ENCODE measurements at regions not wholly inside any gene's neighbourhood (a gene's known extent, or its start where the extent isn't known, plus 50 kb on each side); places are given as distances from the start of the nearest gene placed in this dataset.

- peak overlapping the region; percentile 95 for H3K27ac Mint-ChIP-seq
- H3K4me3 Mint-ChIP-seq, result peak overlapping the region; percentile 90
- ATAC-seq (peak; percentile 68), DNase-seq (peak; percentile 95)
- H3K27me3 Mint-ChIP-seq, result no peaks in the 10 kb centered on the region
- peaks cover 8% of the 10 kb centered on the region for H3K36me3 Mint-ChIP-seq
- H3K4me1 Mint-ChIP-seq, result peaks cover 54% of the 10 kb centered on the region
- no peaks in the 10 kb centered on the region for H3K9me3 Mint-ChIP-seq (ENCODE audit: low read depth)
- CTCF ChIA-PET, result interaction anchor here (0.9 to 4.1 kb wide), 10 partner anchors 11 to 300 kb away, joined by 3 to 63 read pairs (median 7); partner anchors contain the start of gene IRF2
These were observed 63.1 kb upstream of the IRF2 start for GRCh38 chr4:184537269-184538022.

- Mint-ChIP-seq H3K4me3 (peak overlapping the region; percentile 90), H3K9me3 (ENCODE audit: low read depth) (no peaks in the 10 kb centered on the region), H3K4me1 (peaks cover 55% of the 10 kb centered on the region), H3K36me3 (peaks cover 8% of the 10 kb centered on the region), H3K27me3 (no peaks in the 10 kb centered on the region), H3K27ac (peak overlapping the region; percentile 95)
- CTCF ChIA-PET, result interaction anchor here (0.9 to 4.1 kb wide), 11 partner anchors 10 to 300 kb away, joined by 3 to 63 read pairs (median 5); partner anchors contain the start of gene IRF2
- ATAC-seq, result peak; percentile 8
- no peak for DNase-seq
These were observed 62.5 kb upstream of the IRF2 start for GRCh38 chr4:184536881-184537248.

GRCh38 chr4:184536065-184536880 lies 61.9 kb upstream of the IRF2 start:
- H3K36me3 Mint-ChIP-seq, result peaks cover 10% of the 10 kb centered on the region
- H3K27ac Mint-ChIP-seq, result peak overlapping the region; percentile 99
- H3K27me3 Mint-ChIP-seq, result no peaks in the 10 kb centered on the region
- ATAC-seq (no peak), DNase-seq (no peak)
- H3K9me3 Mint-ChIP-seq (ENCODE audit: low read depth), result peaks cover 2% of the 10 kb centered on the region
- CTCF ChIA-PET, result interaction anchor here (0.9 to 4.1 kb wide), 13 partner anchors 9 to 299 kb away, joined by 3 to 63 read pairs (median 4); partner anchors contain the start of gene IRF2
- H3K4me3 Mint-ChIP-seq, result peak overlapping the region; percentile 90
- peaks cover 54% of the 10 kb centered on the region for H3K4me1 Mint-ChIP-seq

DNA sequence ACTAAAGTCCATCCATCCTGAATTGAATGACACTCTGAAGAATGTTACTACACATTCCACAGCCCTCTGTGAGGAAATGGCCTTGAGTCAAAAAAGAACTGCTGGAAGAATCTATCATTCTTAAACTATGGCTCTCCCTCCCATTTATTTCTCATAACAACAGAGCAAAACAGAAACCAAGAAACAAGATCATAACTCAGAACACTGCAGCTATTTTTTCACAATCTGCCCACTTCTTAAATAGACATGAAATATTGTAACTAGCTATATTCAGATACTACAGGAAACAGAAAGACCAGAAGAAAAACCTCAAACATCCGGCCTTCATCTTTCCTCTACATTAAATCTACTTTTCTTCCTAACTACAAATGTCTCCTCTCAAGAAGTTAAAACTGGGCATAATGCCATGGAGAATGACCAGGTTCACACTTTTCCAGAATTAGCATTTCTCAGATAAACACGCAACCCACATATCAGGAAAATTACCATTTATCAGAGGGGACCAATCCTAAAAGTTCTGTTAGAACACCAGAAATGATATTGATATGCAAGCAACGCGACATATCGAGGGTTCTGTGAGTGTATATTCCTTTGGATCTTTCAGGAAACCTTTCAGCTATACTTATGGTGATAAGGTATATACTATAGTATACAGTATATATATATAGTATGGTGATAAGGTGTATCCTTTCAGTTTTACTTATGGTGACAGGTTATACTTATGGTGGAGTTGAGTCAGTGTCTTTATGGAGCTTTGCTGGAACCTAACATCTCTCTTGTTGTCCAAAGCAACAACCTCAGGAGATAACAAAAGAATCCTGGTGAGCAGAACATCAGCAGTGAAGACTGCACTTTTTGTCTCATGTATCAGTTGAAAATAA lies 60.4 kb upstream of the IRF2 start:
- peak; percentile 56 for ATAC-seq
- H3K27ac Mint-ChIP-seq, result peak overlapping the region; percentile 99
- H3K9me3 Mint-ChIP-seq (ENCODE audit: low read depth), result peaks cover 2% of the 10 kb centered on the region
- peak overlapping the region; percentile 67 for H3K4me3 Mint-ChIP-seq
- peaks cover 10% of the 10 kb centered on the region for H3K36me3 Mint-ChIP-seq
- CTCF ChIA-PET, result interaction anchor here (0.9 to 4.1 kb wide), 13 partner anchors 8 to 269 kb away, joined by 3 to 63 read pairs (median 4); partner anchors contain the start of gene IRF2
- no peaks in the 10 kb centered on the region for H3K27me3 Mint-ChIP-seq
- H3K4me1 Mint-ChIP-seq, result peaks cover 49% of the 10 kb centered on the region
- DNase-seq, result no peak

DNA sequence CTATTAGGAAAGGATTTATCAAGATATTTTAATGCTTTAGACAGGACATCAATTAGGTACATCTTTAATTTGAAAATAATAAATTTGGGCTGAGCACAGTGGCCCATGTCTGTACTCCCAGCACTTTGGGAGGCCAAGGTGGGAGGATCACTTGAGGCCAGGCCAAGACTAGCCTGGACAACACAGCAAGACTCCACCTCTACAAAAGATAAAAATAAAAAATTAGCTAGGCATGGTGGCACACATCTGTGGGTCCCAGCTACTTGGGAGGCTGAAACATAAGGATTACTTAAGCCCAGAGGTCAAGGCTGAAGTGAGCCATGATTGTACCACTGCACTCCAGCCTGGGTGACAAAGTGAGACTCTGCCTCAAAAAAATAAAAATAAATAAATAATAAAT lies 59.6 kb upstream of the IRF2 start:
- CTCF ChIA-PET, result interaction anchor here (1.1 to 4.1 kb wide), 7 partner anchors 7 to 268 kb away, joined by 3 to 63 read pairs (median 20); partner anchors contain the start of gene IRF2
- Mint-ChIP-seq H3K4me3 (peak overlapping the region; percentile 19), H3K27me3 (no peaks in the 10 kb centered on the region), H3K4me1 (peaks cover 53% of the 10 kb centered on the region), H3K36me3 (peaks cover 12% of the 10 kb centered on the region), H3K27ac (peak overlapping the region; percentile 99), H3K9me3 (ENCODE audit: low read depth) (peaks cover 2% of the 10 kb centered on the region)
- DNase-seq (no peak), ATAC-seq (no peak)

- H3K27me3 Mint-ChIP-seq, result no peaks in the 10 kb centered on the region
- no peak overlapping the region for H3K27ac Mint-ChIP-seq
- H3K36me3 Mint-ChIP-seq, result peaks cover 15% of the 10 kb centered on the region
- no peak overlapping the region for H3K4me3 Mint-ChIP-seq
- CTCF ChIA-PET, result no interaction called here
- peaks cover 46% of the 10 kb centered on the region for H3K4me1 Mint-ChIP-seq
- ATAC-seq (no peak), DNase-seq (no peak)
- H3K9me3 Mint-ChIP-seq (ENCODE audit: low read depth), result peaks cover 2% of the 10 kb centered on the region
These were observed 56.7 kb upstream of the IRF2 start for GRCh38 chr4:184531008-184531407.

DNA sequence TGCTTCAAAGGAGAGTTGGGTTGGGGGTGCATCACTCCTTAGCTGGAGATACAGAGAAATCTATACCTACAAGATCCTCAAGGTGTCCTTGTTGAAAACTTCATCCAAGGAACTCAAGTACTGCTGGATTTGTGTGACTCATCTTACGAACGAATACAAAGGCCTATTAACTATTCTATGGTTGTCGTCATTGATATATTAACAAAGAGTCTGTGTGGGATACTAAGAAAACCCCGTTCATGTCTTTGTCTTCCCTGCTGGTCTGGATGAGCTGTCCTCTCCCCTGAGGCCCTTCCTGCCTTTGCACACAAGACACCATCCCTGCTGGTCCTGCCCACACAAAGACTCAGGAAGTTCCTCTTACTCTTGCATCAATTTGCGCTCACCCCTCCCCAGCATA lies 54.9 kb upstream of the IRF2 start:
- Mint-ChIP-seq H3K4me3 (no peak overlapping the region), H3K4me1 (peaks cover 30% of the 10 kb centered on the region), H3K27me3 (no peaks in the 10 kb centered on the region), H3K36me3 (peaks cover 27% of the 10 kb centered on the region), H3K9me3 (ENCODE audit: low read depth) (peaks cover 8% of the 10 kb centered on the region), H3K27ac (no peak overlapping the region)
- ATAC-seq (no peak), DNase-seq (no peak)
- CTCF ChIA-PET, result no interaction called here

DNA sequence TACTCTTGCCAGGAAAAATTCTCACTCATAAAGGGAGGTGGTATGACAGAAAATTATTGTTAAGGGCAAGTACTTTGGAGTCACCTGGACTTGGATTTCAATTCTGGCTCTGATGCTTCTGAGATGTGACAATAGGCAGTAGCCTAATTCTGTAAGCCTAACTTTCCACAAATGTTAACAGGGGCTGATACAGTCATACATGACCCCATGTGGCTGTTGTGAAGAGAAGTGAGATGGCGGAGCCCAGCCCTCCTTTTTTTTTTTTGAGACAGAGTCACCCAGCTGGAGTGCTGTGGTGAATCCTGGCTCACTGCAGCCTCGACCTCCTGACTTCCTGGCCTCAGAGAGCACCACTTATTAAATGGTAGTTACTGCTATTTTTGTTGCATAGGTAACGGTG lies 54.4 kb upstream of the IRF2 start:
- peaks cover 29% of the 10 kb centered on the region for H3K4me1 Mint-ChIP-seq
- H3K4me3 Mint-ChIP-seq, result no peak overlapping the region
- peaks cover 30% of the 10 kb centered on the region for H3K36me3 Mint-ChIP-seq
- CTCF ChIA-PET, result no interaction called here
- DNase-seq (no peak), ATAC-seq (no peak)
- H3K27ac Mint-ChIP-seq, result no peak overlapping the region
- peaks cover 8% of the 10 kb centered on the region for H3K9me3 Mint-ChIP-seq (ENCODE audit: low read depth)
- no peaks in the 10 kb centered on the region for H3K27me3 Mint-ChIP-seq

DNA sequence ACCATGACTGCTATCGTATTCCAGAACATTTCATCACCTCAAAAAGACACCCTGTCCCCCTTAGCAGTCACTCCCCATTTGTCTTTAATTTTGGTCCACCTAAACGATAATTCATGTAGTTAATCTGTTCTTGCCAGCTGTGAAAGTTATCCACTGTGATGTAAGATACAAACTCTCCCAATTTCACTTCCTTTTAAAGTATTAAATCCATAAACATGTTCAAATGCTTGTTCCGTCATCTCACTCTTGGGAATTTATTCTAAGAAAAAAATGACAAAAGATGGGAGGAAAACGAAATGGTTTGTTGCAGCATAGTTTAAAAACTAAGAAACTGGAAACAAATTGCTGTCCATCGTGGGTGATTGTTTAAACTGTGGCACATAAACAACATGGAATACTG lies 53.7 kb upstream of the IRF2 start:
- CTCF ChIA-PET, result interaction anchor here (2.7 kb wide), 1 partner anchor 9 kb away, joined by 9 read pairs; no protein-coding TSS in a partner anchor
- Mint-ChIP-seq H3K4me1 (peaks cover 23% of the 10 kb centered on the region), H3K27me3 (no peaks in the 10 kb centered on the region)

DNA sequence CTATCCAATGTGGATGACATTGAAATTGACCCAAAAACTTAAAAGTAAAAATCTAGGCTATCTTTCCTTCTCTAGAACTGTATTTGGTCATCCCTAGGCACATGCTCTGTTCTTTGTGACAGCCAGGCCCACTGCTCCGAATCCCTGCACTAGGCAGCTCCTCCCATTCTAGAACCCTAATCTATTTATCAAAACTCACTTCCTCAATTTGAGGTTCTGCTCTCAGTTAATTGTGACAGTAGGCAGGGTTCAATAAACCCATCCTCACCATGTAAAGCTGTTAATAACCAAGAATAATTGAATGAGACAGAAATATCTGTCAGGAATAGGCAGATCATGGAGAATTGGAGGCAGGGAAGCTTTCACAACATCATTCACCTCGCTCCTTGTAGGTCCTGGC lies 51.9 kb upstream of the IRF2 start:
- Mint-ChIP-seq H3K4me3 (no peak overlapping the region), H3K9me3 (ENCODE audit: low read depth) (peaks cover 6% of the 10 kb centered on the region), H3K27me3 (no peaks in the 10 kb centered on the region), H3K4me1 (peaks cover 15% of the 10 kb centered on the region), H3K27ac (no peak overlapping the region), H3K36me3 (peaks cover 31% of the 10 kb centered on the region)
- no peak for ATAC-seq
- CTCF ChIA-PET, result interaction anchor here (1.0 to 2.7 kb wide), 6 partner anchors 8 to 239 kb away, joined by 3 to 9 read pairs (median 4); no protein-coding TSS in a partner anchor
- no peak for DNase-seq

More for the DNA sequence above, 53.7 kb upstream of the IRF2 start:
- Mint-ChIP-seq H3K27ac (no peak overlapping the region), H3K9me3 (ENCODE audit: low read depth) (peaks cover 8% of the 10 kb centered on the region), H3K4me3 (no peak overlapping the region), H3K36me3 (peaks cover 25% of the 10 kb centered on the region)
- DNase-seq, result no peak
- ATAC-seq, result no peak

Data from activated CD8-positive, alpha-beta memory T cell treated with anti-CD3 and anti-CD28 coated beads, Interleukin-2, amount 10 ng/mL, durations not matched to agents 7 days and 5 days (primary cell).